Sigmoid colon (tissue), 6 donors: ENCODE measurements at regions not wholly inside any gene's neighbourhood (a gene's known extent, or its start where the extent isn't known, plus 50 kb on each side); places are given as distances from the start of the nearest gene placed in this dataset.
"Not testable (repeated sequence)": the region's sequence is repeated elsewhere in the genome, so short reads cannot be mapped to it uniquely, and the experiment has no call there.

Experiments used
- DNase-seq: peaks from one replicate; pipeline ENCODE4 v3.0.0-alpha.2; 2019
- H3K27ac ChIP-seq, 4 donors: fragments of 200-600 bp; sonication (generic); one replicate each; pipeline ENCODE4 v1.5.1; 2016 to 2019; ENCODE audit warnings: mild to moderate bottlenecking in 1 of 4
- H3K27me3 ChIP-seq, 3 donors: fragments of 200-600 bp; sonication (generic); one replicate each; pipeline ENCODE4 v1.5.1; 2019; ENCODE audit warnings: mild to moderate bottlenecking in 1 of 3
- H3K36me3 ChIP-seq, 4 donors: fragments of 200-600 bp; sonication (generic); one replicate each; pipeline ENCODE4 v1.5.1; 2016 to 2019
- H3K4me1 ChIP-seq, 4 donors: fragments of 200-600 bp; sonication (generic); one replicate each; pipeline ENCODE4 v1.5.1; 2017 to 2019
- H3K4me3 ChIP-seq, 4 donors: fragments of 200-600 bp; sonication (generic); one replicate each; pipeline ENCODE4 v1.5.1; 2017 to 2019; ENCODE audit warnings: mild to moderate bottlenecking in 2 of 4, moderate library complexity in 1 of 4
- H3K9me3 ChIP-seq, 4 donors: fragments of 200-600 bp in 3 of 4; sonication (generic) in 3 of 4; one replicate each; pipeline versions ENCODE4 v1.5.1 to v1.6.1; 2013 to 2019
- CTCF ChIP-seq, 4 experiments: fragments of 450-650 bp in 3 of 4; fragments of 200-600 bp in 1 of 4; IDR thresholded peaks; one replicate each; pipeline ENCODE4 v1.5.1; 2016 to 2019; ENCODE audit warnings: antibody characterized with exemption in 4 of 4, mild to moderate bottlenecking in 3 of 4, moderate library complexity in 2 of 4
- EP300 ChIP-seq, 4 donors: sonication (generic); formaldehyde crosslinking; IDR thresholded peaks; one replicate each; pipeline ENCODE4 v1.6.1; 2017; ENCODE audit warnings: antibody characterized with exemption in 4 of 4
- POLR2A ChIP-seq, 2 donors: fragments of 450-650 bp; IDR thresholded peaks; one replicate each; pipeline ENCODE4 v1.6.1; 2016; ENCODE audit warnings: antibody characterized with exemption in 2 of 2, mild to moderate bottlenecking in 2 of 2, moderate library complexity in 2 of 2
- POLR2AphosphoS5 ChIP-seq, 4 donors: sonication (generic); formaldehyde crosslinking; IDR thresholded peaks; one replicate each; pipeline ENCODE4 v1.6.1; 2017; ENCODE audit warnings: antibody characterized with exemption in 4 of 4
- WGBS, 2 donors: extraction: QIAGEN DNeasy Blood & Tissue Kit; methylation state at CpG; one replicate each; pipeline ENCODE4 v1.1.7; 2013; 5-methylcytosine and 5-hydroxymethylcytosine counted together
- intact Hi-C: fragments of 100-400 bp; cut with DNase I; formaldehyde crosslinking; loops from one replicate; pipeline ENCODE4 v1.15.1; 2023
- donor health status: healthy with polysubstance abuse.
- donor health status: healthy.

GRCh38 chr10:84012831-84013458, 126.4 kb upstream of the GHITM start:
- TF ChIP-seq POLR2AphosphoS5 (IDR thresholded peaks at IDR 0.05) (no peak), EP300 (IDR thresholded peaks at IDR 0.05) (no peak), CTCF (IDR thresholded peaks at IDR 0.05) (no peak), POLR2A (IDR thresholded peaks at IDR 0.05) (no peak)
- H3K9me3 ChIP-seq, result no peaks in the 10 kb centered on the region
- no peaks in the 10 kb centered on the region for H3K36me3 ChIP-seq
- no peaks in the 10 kb centered on the region for H3K4me1 ChIP-seq
- H3K4me3 ChIP-seq, result no peak overlapping the region
- intact Hi-C loops, result no loop called here
- H3K27ac ChIP-seq, result no peak overlapping the region
- no peaks in the 10 kb centered on the region for H3K27me3 ChIP-seq
- no peak for DNase-seq
- WGBS, 2 donors, result 45 to 81% methylated on average over 2 of the region's 2 CpGs

GRCh38 chr10:84015877-84016595, 123.3 kb upstream of the GHITM start:
- Histone ChIP-seq H3K27ac (no peak overlapping the region), H3K4me3 (no peak overlapping the region), H3K4me1 (no peaks in the 10 kb centered on the region), H3K27me3 (no peaks in the 10 kb centered on the region), H3K9me3 (no peaks in the 10 kb centered on the region), H3K36me3 (no peaks in the 10 kb centered on the region)
- no peak for TF ChIP-seq POLR2AphosphoS5 (IDR thresholded peaks at IDR 0.05)
- TF ChIP-seq EP300 (IDR thresholded peaks at IDR 0.05), result no peak
- no peak for TF ChIP-seq CTCF (IDR thresholded peaks at IDR 0.05)
- TF ChIP-seq POLR2A (IDR thresholded peaks at IDR 0.05), result no peak
- intact Hi-C loops, result no loop called here
- DNase-seq, result no peak
- 72 to 75% methylated on average over 6 of the region's 6 CpGs for WGBS, 2 donors

GRCh38 chr10:84018826-84019225, 120.5 kb upstream of the GHITM start:
- Histone ChIP-seq H3K27me3 (no peaks in the 10 kb centered on the region), H3K9me3 (no peaks in the 10 kb centered on the region), H3K4me1 (no peaks in the 10 kb centered on the region), H3K36me3 (no peaks in the 10 kb centered on the region), H3K27ac (no peak overlapping the region), H3K4me3 (no peak overlapping the region)
- intact Hi-C loops, result no loop called here
- no peak for DNase-seq
- 91 to 92% methylated on average over 3 of the region's 3 CpGs for WGBS, 2 donors
- TF ChIP-seq CTCF (IDR thresholded peaks at IDR 0.05) (no peak), POLR2AphosphoS5 (IDR thresholded peaks at IDR 0.05) (no peak), EP300 (IDR thresholded peaks at IDR 0.05) (no peak), POLR2A (IDR thresholded peaks at IDR 0.05) (no peak)

- DNase-seq, H3K27me3 ChIP-seq, H3K9me3 ChIP-seq, H3K36me3 ChIP-seq, H3K4me1 ChIP-seq, H3K27ac ChIP-seq, intact Hi-C loops, H3K4me3 ChIP-seq: not testable (repeated sequence)
- WGBS, 2 donors, result 41 to 69% methylated on average over 9 of the region's 9 CpGs
Observed at GRCh38 chr10:84019854-84020458, 119.4 kb upstream of the GHITM start.

- Histone ChIP-seq H3K4me3 (no peak overlapping the region), H3K36me3 (no peaks in the 10 kb centered on the region), H3K27me3 (no peaks in the 10 kb centered on the region), H3K27ac (no peak overlapping the region), H3K4me1 (no peaks in the 10 kb centered on the region), H3K9me3 (peaks cover 0 to 4% (median 0%) of the 10 kb centered on the region in 4 donors)
- TF ChIP-seq POLR2AphosphoS5 (IDR thresholded peaks at IDR 0.05) (no peak), CTCF (IDR thresholded peaks at IDR 0.05) (peak in 2 of 4 experiments; percentile 35 to 49)
- intact Hi-C loops, result no loop called here
- DNase-seq, result no peak
Observed at GRCh38 chr10:84026821-84027257, 112.5 kb upstream of the GHITM start.
